Keratinocyte (primary cell): ENCODE measurements at regions not wholly inside any gene's neighbourhood (a gene's known extent, or its start where the extent isn't known, plus 50 kb on each side); places are given as distances from the start of the nearest gene placed in this dataset.

ENCODE experiments used
- EZH2 ChIP-seq: IDR thresholded peaks from one replicate; pipeline ENCODE4 v1.6.1; 2012; ENCODE audit warnings: inconsistent platforms, mild to moderate bottlenecking, low read length, moderate library complexity
- TF ChIP-seq, protein P1 (sequence below), 3 experiments: IDR thresholded peaks in 1 of 3; conservative IDR thresholded peaks in 1 of 3; optimal IDR thresholded peaks in 1 of 3; 2 replicates in 2 of 3; 3 replicates in 1 of 3; pipeline versions ENCODE3 to v1.5.1; 2011; ENCODE audit warnings: low read length in 3 of 3, mild to moderate bottlenecking in 3 of 3, moderate library complexity in 2 of 3, control low read depth in 1 of 3, inconsistent platforms in 1 of 3; ENCODE audit not compliant: insufficient read depth in 2 of 3; ENCODE audit errors: extremely low read depth in 1 of 3

DNA sequence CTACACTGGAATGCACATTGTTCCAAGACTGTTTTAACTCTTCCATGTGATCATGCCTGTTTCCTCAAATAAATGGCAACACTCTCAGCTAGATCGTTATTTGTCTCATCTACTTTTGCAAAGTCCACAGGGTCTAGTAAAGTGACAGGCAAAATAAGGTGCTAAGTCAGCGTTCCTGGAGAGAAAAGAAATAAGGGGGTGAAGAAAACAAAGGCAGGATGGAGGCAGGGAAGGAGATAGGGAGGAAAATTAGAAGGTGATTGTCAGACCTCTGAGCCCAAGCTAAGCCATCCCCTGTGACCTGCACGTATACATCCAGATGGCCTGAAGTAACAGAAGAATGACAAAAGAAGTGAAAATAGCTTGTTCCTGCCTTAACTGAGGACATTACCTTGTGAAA lies 132.1 kb downstream of the RAB38 start:
- TF ChIP-seq, protein P1, sequence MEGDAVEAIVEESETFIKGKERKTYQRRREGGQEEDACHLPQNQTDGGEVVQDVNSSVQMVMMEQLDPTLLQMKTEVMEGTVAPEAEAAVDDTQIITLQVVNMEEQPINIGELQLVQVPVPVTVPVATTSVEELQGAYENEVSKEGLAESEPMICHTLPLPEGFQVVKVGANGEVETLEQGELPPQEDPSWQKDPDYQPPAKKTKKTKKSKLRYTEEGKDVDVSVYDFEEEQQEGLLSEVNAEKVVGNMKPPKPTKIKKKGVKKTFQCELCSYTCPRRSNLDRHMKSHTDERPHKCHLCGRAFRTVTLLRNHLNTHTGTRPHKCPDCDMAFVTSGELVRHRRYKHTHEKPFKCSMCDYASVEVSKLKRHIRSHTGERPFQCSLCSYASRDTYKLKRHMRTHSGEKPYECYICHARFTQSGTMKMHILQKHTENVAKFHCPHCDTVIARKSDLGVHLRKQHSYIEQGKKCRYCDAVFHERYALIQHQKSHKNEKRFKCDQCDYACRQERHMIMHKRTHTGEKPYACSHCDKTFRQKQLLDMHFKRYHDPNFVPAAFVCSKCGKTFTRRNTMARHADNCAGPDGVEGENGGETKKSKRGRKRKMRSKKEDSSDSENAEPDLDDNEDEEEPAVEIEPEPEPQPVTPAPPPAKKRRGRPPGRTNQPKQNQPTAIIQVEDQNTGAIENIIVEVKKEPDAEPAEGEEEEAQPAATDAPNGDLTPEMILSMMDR (optimal IDR thresholded peaks at IDR 0.05 in 1 of 3, IDR thresholded peaks at IDR 0.05 in 1 of 3, conservative IDR thresholded peaks at IDR 0.05 in 1 of 3; ENCODE audit: extremely low read depth in 1 of 3, insufficient read depth in 2 of 3, low read length in 3 of 3) = no peak
- no peak for TF ChIP-seq EZH2
